ENCODE measurements at regions not wholly inside any gene's neighbourhood (a gene's known extent, or its start where the extent isn't known, plus 50 kb on each side); places are given as distances from the start of the nearest gene placed in this dataset.

DNA sequence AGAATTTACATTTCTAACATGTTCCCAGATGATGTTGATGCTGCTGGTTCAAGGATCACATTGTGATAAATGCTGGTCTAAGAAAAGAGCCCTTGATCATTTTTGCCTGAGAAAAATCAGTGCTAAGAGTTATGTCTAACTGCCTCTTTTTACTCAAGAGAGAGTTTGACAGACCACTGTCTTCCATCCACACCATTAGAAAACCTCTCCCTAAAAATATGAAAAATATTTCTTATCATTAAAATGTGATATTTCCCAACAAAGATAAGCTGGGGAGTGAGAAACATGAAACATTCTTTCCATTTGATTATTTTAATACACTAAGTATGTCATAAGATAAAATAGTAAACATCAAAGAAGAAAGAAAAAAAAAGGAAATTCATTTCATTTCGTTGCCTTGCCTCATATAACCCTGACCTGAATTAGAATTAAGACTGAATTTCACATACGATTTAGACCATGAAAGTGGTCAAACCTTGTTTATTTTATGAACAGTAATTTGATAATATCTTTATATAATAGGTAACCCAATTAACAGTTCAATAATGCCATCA is 471.8 kb upstream of the ARHGEF26 start (continued):
- TF ChIP-seq, protein P1, sequence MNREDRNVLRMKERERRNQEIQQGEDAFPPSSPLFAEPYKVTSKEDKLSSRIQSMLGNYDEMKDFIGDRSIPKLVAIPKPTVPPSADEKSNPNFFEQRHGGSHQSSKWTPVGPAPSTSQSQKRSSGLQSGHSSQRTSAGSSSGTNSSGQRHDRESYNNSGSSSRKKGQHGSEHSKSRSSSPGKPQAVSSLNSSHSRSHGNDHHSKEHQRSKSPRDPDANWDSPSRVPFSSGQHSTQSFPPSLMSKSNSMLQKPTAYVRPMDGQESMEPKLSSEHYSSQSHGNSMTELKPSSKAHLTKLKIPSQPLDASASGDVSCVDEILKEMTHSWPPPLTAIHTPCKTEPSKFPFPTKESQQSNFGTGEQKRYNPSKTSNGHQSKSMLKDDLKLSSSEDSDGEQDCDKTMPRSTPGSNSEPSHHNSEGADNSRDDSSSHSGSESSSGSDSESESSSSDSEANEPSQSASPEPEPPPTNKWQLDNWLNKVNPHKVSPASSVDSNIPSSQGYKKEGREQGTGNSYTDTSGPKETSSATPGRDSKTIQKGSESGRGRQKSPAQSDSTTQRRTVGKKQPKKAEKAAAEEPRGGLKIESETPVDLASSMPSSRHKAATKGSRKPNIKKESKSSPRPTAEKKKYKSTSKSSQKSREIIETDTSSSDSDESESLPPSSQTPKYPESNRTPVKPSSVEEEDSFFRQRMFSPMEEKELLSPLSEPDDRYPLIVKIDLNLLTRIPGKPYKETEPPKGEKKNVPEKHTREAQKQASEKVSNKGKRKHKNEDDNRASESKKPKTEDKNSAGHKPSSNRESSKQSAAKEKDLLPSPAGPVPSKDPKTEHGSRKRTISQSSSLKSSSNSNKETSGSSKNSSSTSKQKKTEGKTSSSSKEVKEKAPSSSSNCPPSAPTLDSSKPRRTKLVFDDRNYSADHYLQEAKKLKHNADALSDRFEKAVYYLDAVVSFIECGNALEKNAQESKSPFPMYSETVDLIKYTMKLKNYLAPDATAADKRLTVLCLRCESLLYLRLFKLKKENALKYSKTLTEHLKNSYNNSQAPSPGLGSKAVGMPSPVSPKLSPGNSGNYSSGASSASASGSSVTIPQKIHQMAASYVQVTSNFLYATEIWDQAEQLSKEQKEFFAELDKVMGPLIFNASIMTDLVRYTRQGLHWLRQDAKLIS (CRISPR knock-in tag; IDR thresholded peaks at IDR 0.05; ENCODE audit: borderline replicate concordance) = no peak
- no peak for TF ChIP-seq OVOL2 (CRISPR knock-in tag; IDR thresholded peaks at IDR 0.05; ENCODE audit: borderline replicate concordance)

DNA sequence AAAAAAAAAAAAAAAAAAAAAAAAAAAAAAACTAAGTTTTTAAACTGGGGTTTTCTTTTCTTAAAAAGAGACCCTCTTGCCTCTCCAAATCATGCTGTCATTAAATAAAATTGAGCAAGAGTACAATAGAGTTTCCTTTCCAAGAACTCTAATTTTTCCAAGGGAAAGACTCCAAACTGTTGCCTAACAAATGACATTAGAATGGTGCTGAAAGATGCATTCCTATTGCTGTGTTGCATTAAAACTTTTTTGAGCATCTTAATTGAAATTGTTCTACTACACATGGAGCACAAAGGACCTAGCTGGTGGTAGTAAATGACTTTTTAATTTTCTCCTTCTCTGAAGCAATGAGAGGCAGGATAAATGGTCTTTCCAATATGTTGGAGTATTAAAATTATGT is 469.1 kb upstream of the ARHGEF26 start:
- peaks cover 11% of the 10 kb centered on the region for H3K4me1 Mint-ChIP-seq
- ChIA-PET POLR2A (no interaction called here), CTCF (no interaction called here)

DNA sequence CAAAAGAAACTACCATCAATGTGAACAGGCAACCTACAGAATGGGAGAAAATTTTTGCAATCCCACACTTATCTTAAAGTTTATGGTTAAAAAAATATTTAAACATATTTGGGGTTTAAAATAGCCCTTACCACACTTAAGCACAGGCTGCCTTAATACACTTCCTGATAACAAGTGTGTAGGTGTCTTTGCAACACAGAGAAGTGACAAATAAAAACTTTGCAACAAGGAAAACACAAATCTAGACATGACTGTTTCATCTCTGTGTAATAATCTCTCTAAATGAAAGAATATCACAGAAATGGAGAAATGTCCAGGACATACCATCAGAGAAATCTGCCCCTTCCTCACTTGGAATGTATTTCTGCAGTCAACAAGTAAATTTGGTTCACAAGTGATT is 464.1 kb upstream of the ARHGEF26 start:
- ATAC-seq = no peak
- ChIA-PET POLR2A (no interaction called here), CTCF (no interaction called here)
- Mint-ChIP-seq H3K27me3 (ENCODE audit: low read depth) (no peaks in the 10 kb centered on the region), H3K27ac (no peak overlapping the region), H3K4me3 (no peak overlapping the region), H3K36me3 (peaks cover 14% of the 10 kb centered on the region), H3K4me1 (no peaks in the 10 kb centered on the region), H3K9me3 (peaks cover 29% of the 10 kb centered on the region)
- DNase-seq (ENCODE audit: low spot score) = no peak
- TF ChIP-seq TEAD4 (CRISPR knock-in tag; IDR thresholded peaks at IDR 0.05) (no peak), ELF4 (CRISPR knock-in tag; IDR thresholded peaks at IDR 0.05; ENCODE audit: low read depth) (no peak), OVOL2 (CRISPR knock-in tag; IDR thresholded peaks at IDR 0.05; ENCODE audit: borderline replicate concordance) (no peak), NR2C2 (CRISPR knock-in tag; IDR thresholded peaks at IDR 0.05) (no peak)
- TF ChIP-seq, protein P2, sequence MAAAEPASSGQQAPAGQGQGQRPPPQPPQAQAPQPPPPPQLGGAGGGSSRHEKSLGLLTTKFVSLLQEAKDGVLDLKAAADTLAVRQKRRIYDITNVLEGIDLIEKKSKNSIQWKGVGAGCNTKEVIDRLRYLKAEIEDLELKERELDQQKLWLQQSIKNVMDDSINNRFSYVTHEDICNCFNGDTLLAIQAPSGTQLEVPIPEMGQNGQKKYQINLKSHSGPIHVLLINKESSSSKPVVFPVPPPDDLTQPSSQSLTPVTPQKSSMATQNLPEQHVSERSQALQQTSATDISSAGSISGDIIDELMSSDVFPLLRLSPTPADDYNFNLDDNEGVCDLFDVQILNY (CRISPR knock-in tag; IDR thresholded peaks at IDR 0.05) = no peak
- TF ChIP-seq, protein P3, sequence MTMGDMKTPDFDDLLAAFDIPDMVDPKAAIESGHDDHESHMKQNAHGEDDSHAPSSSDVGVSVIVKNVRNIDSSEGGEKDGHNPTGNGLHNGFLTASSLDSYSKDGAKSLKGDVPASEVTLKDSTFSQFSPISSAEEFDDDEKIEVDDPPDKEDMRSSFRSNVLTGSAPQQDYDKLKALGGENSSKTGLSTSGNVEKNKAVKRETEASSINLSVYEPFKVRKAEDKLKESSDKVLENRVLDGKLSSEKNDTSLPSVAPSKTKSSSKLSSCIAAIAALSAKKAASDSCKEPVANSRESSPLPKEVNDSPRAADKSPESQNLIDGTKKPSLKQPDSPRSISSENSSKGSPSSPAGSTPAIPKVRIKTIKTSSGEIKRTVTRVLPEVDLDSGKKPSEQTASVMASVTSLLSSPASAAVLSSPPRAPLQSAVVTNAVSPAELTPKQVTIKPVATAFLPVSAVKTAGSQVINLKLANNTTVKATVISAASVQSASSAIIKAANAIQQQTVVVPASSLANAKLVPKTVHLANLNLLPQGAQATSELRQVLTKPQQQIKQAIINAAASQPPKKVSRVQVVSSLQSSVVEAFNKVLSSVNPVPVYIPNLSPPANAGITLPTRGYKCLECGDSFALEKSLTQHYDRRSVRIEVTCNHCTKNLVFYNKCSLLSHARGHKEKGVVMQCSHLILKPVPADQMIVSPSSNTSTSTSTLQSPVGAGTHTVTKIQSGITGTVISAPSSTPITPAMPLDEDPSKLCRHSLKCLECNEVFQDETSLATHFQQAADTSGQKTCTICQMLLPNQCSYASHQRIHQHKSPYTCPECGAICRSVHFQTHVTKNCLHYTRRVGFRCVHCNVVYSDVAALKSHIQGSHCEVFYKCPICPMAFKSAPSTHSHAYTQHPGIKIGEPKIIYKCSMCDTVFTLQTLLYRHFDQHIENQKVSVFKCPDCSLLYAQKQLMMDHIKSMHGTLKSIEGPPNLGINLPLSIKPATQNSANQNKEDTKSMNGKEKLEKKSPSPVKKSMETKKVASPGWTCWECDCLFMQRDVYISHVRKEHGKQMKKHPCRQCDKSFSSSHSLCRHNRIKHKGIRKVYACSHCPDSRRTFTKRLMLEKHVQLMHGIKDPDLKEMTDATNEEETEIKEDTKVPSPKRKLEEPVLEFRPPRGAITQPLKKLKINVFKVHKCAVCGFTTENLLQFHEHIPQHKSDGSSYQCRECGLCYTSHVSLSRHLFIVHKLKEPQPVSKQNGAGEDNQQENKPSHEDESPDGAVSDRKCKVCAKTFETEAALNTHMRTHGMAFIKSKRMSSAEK (CRISPR knock-in tag; IDR thresholded peaks at IDR 0.05; ENCODE audit: borderline replicate concordance) = no peak
- TF ChIP-seq, protein P4, sequence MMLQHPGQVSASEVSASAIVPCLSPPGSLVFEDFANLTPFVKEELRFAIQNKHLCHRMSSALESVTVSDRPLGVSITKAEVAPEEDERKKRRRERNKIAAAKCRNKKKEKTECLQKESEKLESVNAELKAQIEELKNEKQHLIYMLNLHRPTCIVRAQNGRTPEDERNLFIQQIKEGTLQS (CRISPR knock-in tag; conservative IDR thresholded peaks at IDR 0.05) = no peak

More for the DNA sequence above, 469.1 kb upstream of the ARHGEF26 start:
- peaks cover 11% of the 10 kb centered on the region for H3K36me3 Mint-ChIP-seq
- no peaks in the 10 kb centered on the region for H3K27me3 Mint-ChIP-seq (ENCODE audit: low read depth)
- DNase-seq (ENCODE audit: low spot score) = no peak
- no peak overlapping the region for H3K27ac Mint-ChIP-seq
- TF ChIP-seq, protein P5, sequence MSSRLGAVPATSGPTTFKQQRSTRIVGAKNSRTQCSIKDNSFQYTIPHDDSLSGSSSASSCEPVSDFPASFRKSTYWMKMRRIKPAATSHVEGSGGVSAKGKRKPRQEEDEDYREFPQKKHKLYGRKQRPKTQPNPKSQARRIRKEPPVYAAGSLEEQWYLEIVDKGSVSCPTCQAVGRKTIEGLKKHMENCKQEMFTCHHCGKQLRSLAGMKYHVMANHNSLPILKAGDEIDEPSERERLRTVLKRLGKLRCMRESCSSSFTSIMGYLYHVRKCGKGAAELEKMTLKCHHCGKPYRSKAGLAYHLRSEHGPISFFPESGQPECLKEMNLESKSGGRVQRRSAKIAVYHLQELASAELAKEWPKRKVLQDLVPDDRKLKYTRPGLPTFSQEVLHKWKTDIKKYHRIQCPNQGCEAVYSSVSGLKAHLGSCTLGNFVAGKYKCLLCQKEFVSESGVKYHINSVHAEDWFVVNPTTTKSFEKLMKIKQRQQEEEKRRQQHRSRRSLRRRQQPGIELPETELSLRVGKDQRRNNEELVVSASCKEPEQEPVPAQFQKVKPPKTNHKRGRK (CRISPR knock-in tag; IDR thresholded peaks at IDR 0.05; ENCODE audit: borderline replicate concordance) = no peak
- TF ChIP-seq ETV6 (CRISPR knock-in tag; IDR thresholded peaks at IDR 0.05) = no peak
- TF ChIP-seq HMGA2 (CRISPR knock-in tag; IDR thresholded peaks at IDR 0.05) = no peak
- no peak for TF ChIP-seq NFE2L1 (CRISPR knock-in tag; IDR thresholded peaks at IDR 0.05)
- TF ChIP-seq GTF2I (CRISPR knock-in tag; conservative IDR thresholded peaks at IDR 0.05) = no peak
- TF ChIP-seq, protein P6, sequence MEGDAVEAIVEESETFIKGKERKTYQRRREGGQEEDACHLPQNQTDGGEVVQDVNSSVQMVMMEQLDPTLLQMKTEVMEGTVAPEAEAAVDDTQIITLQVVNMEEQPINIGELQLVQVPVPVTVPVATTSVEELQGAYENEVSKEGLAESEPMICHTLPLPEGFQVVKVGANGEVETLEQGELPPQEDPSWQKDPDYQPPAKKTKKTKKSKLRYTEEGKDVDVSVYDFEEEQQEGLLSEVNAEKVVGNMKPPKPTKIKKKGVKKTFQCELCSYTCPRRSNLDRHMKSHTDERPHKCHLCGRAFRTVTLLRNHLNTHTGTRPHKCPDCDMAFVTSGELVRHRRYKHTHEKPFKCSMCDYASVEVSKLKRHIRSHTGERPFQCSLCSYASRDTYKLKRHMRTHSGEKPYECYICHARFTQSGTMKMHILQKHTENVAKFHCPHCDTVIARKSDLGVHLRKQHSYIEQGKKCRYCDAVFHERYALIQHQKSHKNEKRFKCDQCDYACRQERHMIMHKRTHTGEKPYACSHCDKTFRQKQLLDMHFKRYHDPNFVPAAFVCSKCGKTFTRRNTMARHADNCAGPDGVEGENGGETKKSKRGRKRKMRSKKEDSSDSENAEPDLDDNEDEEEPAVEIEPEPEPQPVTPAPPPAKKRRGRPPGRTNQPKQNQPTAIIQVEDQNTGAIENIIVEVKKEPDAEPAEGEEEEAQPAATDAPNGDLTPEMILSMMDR (IDR thresholded peaks at IDR 0.05) = no peak
- TF ChIP-seq CREB1 (CRISPR knock-in tag; IDR thresholded peaks at IDR 0.05) = no peak
- H3K4me3 Mint-ChIP-seq = no peak overlapping the region
- H3K9me3 Mint-ChIP-seq = peaks cover 18% of the 10 kb centered on the region
- no peak for ATAC-seq

Data from WTC11 (cell line).